Upper lobe of left lung (tissue), 4 donors: ENCODE measurements at regions not wholly inside any gene's neighbourhood (a gene's known extent, or its start where the extent isn't known, plus 50 kb on each side); places are given as distances from the start of the nearest gene placed in this dataset.

Experiments used
- POLR2A ChIP-seq, 4 donors: fragments of 450-650 bp; IDR thresholded peaks; one replicate each; pipeline ENCODE4 v1.5.1; 2016 to 2017; ENCODE audit warnings: antibody characterized with exemption in 4 of 4, mild to moderate bottlenecking in 2 of 4
- POLR2AphosphoS5 ChIP-seq, 2 donors: sonication (generic); formaldehyde crosslinking; IDR thresholded peaks; one replicate each; pipeline ENCODE4 v1.5.1; 2017; ENCODE audit warnings: antibody characterized with exemption in 2 of 2
- TF ChIP-seq, protein P1 (sequence below), 6 experiments: fragments of 450-650 bp in 4 of 6; fragments of 200-600 bp in 2 of 6; sonication (generic) in 2 of 6; IDR thresholded peaks; one replicate each; pipeline ENCODE4 v1.5.1; 2016 to 2019; ENCODE audit warnings: antibody characterized with exemption in 6 of 6

DNA sequence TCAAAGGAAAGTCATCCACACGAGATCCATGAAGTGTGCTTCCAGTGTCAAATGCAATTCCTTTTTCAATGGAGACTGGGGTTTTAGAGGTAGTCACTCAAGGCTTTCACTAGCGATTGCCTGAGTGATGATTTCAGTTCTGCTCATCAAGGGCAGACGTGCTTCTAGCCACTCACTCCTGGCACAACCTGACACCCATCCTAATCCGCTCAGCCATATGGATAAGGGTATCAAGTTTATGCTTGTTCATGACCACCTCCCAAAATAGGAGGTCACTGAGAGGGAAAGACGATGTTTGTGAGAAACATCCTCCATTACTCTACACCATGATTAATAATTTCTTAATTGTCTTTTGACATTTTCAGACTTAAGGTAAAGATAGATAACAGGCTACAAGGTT lies 91.3 kb upstream of the HEY2 start:
- TF ChIP-seq POLR2AphosphoS5 (IDR thresholded peaks at IDR 0.05): no peak
- TF ChIP-seq, protein P1, sequence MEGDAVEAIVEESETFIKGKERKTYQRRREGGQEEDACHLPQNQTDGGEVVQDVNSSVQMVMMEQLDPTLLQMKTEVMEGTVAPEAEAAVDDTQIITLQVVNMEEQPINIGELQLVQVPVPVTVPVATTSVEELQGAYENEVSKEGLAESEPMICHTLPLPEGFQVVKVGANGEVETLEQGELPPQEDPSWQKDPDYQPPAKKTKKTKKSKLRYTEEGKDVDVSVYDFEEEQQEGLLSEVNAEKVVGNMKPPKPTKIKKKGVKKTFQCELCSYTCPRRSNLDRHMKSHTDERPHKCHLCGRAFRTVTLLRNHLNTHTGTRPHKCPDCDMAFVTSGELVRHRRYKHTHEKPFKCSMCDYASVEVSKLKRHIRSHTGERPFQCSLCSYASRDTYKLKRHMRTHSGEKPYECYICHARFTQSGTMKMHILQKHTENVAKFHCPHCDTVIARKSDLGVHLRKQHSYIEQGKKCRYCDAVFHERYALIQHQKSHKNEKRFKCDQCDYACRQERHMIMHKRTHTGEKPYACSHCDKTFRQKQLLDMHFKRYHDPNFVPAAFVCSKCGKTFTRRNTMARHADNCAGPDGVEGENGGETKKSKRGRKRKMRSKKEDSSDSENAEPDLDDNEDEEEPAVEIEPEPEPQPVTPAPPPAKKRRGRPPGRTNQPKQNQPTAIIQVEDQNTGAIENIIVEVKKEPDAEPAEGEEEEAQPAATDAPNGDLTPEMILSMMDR (IDR thresholded peaks at IDR 0.05): no peak
- TF ChIP-seq POLR2A (IDR thresholded peaks at IDR 0.05): no peak
